GM12878 (cell line): ENCODE measurements at regions not wholly inside any gene's neighbourhood (a gene's known extent, or its start where the extent isn't known, plus 50 kb on each side); places are given as distances from the start of the nearest gene placed in this dataset.
A peak's percentile ranks its signal among the peaks of the same experiment; 100 is the strongest.

Experiments
- ATAC-seq: fragments of 200-7000 bp; cut with Tn5 transposase; 3 replicates; pipeline ENCODE4 v1.9.1; 2020; ENCODE audit warnings: mild to moderate bottlenecking, moderate library complexity
- BruUV-seq: library from RNA; stranded (reverse); fragments of 400-500 nt; replicated peaks from 2 replicates; lab custom pipeline; 2021; lab: Mats Ljungman, UMichigan
- CTCF ChIA-PET: fragments of 300-600 bp; sonication (Branson Sonifier 250); formaldehyde crosslinking; extraction: SDS; loops from one replicate; lab custom pipeline; 2021; ENCODE audit warnings: inconsistent platforms; lab: Yijun Ruan, JAX
- POLR2A ChIA-PET: fragments of 350-600 bp; formaldehyde crosslinking; extraction: SDS; loops from one replicate; lab custom pipeline; 2021; ENCODE audit warnings: inconsistent platforms; lab: Charles Lee
- RAD21 ChIA-PET: fragments of 300-600 bp; sonication (Branson Sonifier 250); formaldehyde crosslinking; loops from one replicate; lab custom pipeline; 2023; ENCODE audit warnings: antibody characterized with exemption; ENCODE audit not compliant: unreplicated experiment; lab: Charles Lee
- SMC1A ChIA-PET: fragments of 300-600 bp; sonication (Branson Sonifier 250); formaldehyde crosslinking; loops from one replicate; lab custom pipeline; 2023; ENCODE audit not compliant: unreplicated experiment, uncharacterized antibody; lab: Charles Lee
- DNase-seq: peaks from one replicate; pipeline ENCODE4 v3.0.0-alpha.2; 2011; ENCODE audit warnings: low read depth, low spot score
- FAIRE-seq: peaks from 3 replicates; lab custom pipeline; 2011; peaks lifted over from hg19 to GRCh38; lab: Jason Lieb, UNC
- H2AFZ ChIP-seq: 2 replicates; pipeline ENCODE4 v1.6.0; 2011; ENCODE audit warnings: low read depth, low read length, control low read depth; ENCODE audit not compliant: control insufficient read depth
- H3K27ac ChIP-seq: 2 replicates; pipeline ENCODE4 v1.5.1; 2011; ENCODE audit warnings: control low read depth; ENCODE audit not compliant: control insufficient read depth, insufficient read depth
- H3K27me3 ChIP-seq, 2 experiments: replicated peaks in 1 of 2; 2 replicates each; pipeline versions ENCODE4 v1.6.0 to v1.6.1; 2011; ENCODE audit warnings: low read length in 1 of 2; ENCODE audit not compliant: control insufficient read depth in 2 of 2, insufficient read depth in 2 of 2
- H3K36me3 ChIP-seq, 2 experiments: 2 replicates each; pipeline ENCODE4 v1.5.1; 2011; ENCODE audit warnings: low read length in 1 of 2; ENCODE audit not compliant: control insufficient read depth in 2 of 2, insufficient read depth in 2 of 2
- H3K4me1 ChIP-seq: 2 replicates; pipeline ENCODE4 v1.6.1; 2011; ENCODE audit warnings: mild to moderate bottlenecking, low read length, moderate library complexity, mixed read lengths; ENCODE audit not compliant: control insufficient read depth, insufficient read depth
- H3K4me2 ChIP-seq: 2 replicates; pipeline ENCODE4 v1.6.0; 2011; ENCODE audit warnings: control low read depth; ENCODE audit not compliant: control insufficient read depth, insufficient read depth
- H3K4me3 ChIP-seq: fragments of 200-600 bp; sonication (generic); 2 replicates; pipeline ENCODE4 v1.5.1; 2016
- H3K79me2 ChIP-seq: 2 replicates; pipeline ENCODE4 v1.6.0; 2011; ENCODE audit warnings: low read length; ENCODE audit not compliant: control insufficient read depth, insufficient read depth
- H3K9ac ChIP-seq: 2 replicates; pipeline ENCODE4 v1.8.0; 2011; ENCODE audit warnings: low read length, control low read depth, mixed read lengths; ENCODE audit not compliant: control insufficient read depth, insufficient read depth
- H3K9me3 ChIP-seq: replicated peaks from 3 replicates; pipeline ENCODE4 v1.5.1; 2011; ENCODE audit warnings: mild to moderate bottlenecking, low read length; ENCODE audit not compliant: control insufficient read depth, insufficient read depth
- H4K20me1 ChIP-seq: 2 replicates; pipeline ENCODE4 v1.6.0; 2011; ENCODE audit not compliant: control insufficient read depth, insufficient read depth
- FOXM1 ChIP-seq: IDR thresholded peaks from 2 replicates; pipeline ENCODE4 v1.6.1; 2012; ENCODE audit warnings: low read depth, mild to moderate bottlenecking, inconsistent platforms, low read length, moderate library complexity
- IKZF1 ChIP-seq: fragments of 450-650 bp; conservative IDR thresholded peaks from 2 replicates; pipeline ENCODE4 v1.6.1; 2017; ENCODE audit warnings: antibody characterized with exemption, mild to moderate bottlenecking
- MEF2B ChIP-seq: fragments of 450-650 bp; IDR thresholded peaks from 2 replicates; pipeline ENCODE4 v1.6.1; 2018; ENCODE audit warnings: mild to moderate bottlenecking, moderate library complexity; ENCODE audit not compliant: partially characterized antibody, poor library complexity, severe bottlenecking
- MTA2 ChIP-seq: fragments of 450-650 bp; IDR thresholded peaks from 2 replicates; pipeline ENCODE4 v1.6.1; 2016; ENCODE audit warnings: low read depth, mild to moderate bottlenecking, moderate library complexity
- SRF ChIP-seq, 2 experiments: IDR thresholded peaks; 2 replicates each; pipeline ENCODE4 v1.6.1; 2011; ENCODE audit warnings: low read depth in 2 of 2, low read length in 2 of 2, mild to moderate bottlenecking in 1 of 2, moderate library complexity in 1 of 2
- WGBS: methylation state at CpG from one replicate; pipeline ENCODE4 v1.1.6; 2016; ENCODE audit warnings: low lambda C conversion rate; ENCODE audit not compliant: insufficient replicate concordance, insufficient coverage; ENCODE audit errors: missing lambda C conversion rate; 5-methylcytosine and 5-hydroxymethylcytosine counted together
- in situ Hi-C: fragments of 300-500 bp; cut with MboI; formaldehyde crosslinking; loops from 9 replicates; pipeline ENCODE4 v1.14.3; 2018; ENCODE audit warnings: mixed read lengths
- intact Hi-C: fragments of 100-400 bp; cut with micrococcal nuclease; formaldehyde crosslinking; loops from one replicate; pipeline ENCODE4 v1.14.2; 2022; ENCODE audit not compliant: unreplicated experiment
- TF ChIP-seq, protein P1 (sequence below): IDR thresholded peaks from 2 replicates; pipeline ENCODE4 v1.6.1; 2012; ENCODE audit warnings: low read length, inconsistent platforms

GRCh38 chr12:102748704-102749103, 168.3 kb downstream of the PAH start:
- no peaks in the 10 kb centered on the region for H3K36me3 ChIP-seq
- WGBS, result 32% methylated on average over 3 of the region's 3 CpGs
- CTCF ChIA-PET, result interaction anchor here (1.9 to 2.5 kb wide), 2 partner anchors 9 to 11 kb away, joined by 5 to 7 read pairs; no protein-coding TSS in a partner anchor
- FAIRE-seq (no peak), DNase-seq (no peak), ATAC-seq (peak; percentile 40; the same call in 2 of the 3 replicates)
- H3K9ac ChIP-seq, result no peak overlapping the region
- H3K27me3 ChIP-seq, result no peaks in the 10 kb centered on the region
- peaks cover 3% of the 10 kb centered on the region; the same call in 2 of the 3 replicates for H3K9me3 ChIP-seq
- in situ Hi-C loops (loop anchor here (10.0 kb wide), 1 partner anchor 654 kb away; no protein-coding TSS in a partner anchor), intact Hi-C loops (no loop called here)
- SMC1A ChIA-PET, result no interaction called here
- RAD21 ChIA-PET, result no interaction called here
- no peak overlapping the region for H3K4me3 ChIP-seq
- BruUV-seq, result no TSS peak
- no peaks in the 10 kb centered on the region for H4K20me1 ChIP-seq
- no peak overlapping the region for H3K4me2 ChIP-seq
- H3K27ac ChIP-seq, result no peak overlapping the region
- no peaks in the 10 kb centered on the region for H3K4me1 ChIP-seq
- no peaks in the 10 kb centered on the region for H3K79me2 ChIP-seq
- no peak overlapping the region for H2AFZ ChIP-seq
- POLR2A ChIA-PET, result interaction anchor here (0.7 kb wide), 1 partner anchor 581 kb away, joined by 3 read pairs; no protein-coding TSS in a partner anchor
- peak; percentile 84 for TF ChIP-seq MEF2B
- TF ChIP-seq FOXM1, result no peak
- 0 out of 2 replicates have a peak, but pooled peaks have one; percentile 16 for TF ChIP-seq MTA2
- TF ChIP-seq, protein P1, sequence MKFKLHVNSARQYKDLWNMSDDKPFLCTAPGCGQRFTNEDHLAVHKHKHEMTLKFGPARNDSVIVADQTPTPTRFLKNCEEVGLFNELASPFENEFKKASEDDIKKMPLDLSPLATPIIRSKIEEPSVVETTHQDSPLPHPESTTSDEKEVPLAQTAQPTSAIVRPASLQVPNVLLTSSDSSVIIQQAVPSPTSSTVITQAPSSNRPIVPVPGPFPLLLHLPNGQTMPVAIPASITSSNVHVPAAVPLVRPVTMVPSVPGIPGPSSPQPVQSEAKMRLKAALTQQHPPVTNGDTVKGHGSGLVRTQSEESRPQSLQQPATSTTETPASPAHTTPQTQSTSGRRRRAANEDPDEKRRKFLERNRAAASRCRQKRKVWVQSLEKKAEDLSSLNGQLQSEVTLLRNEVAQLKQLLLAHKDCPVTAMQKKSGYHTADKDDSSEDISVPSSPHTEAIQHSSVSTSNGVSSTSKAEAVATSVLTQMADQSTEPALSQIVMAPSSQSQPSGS, result peak; percentile 41; the same call in 1 of the 2 replicates
- TF ChIP-seq IKZF1, result no peak
- TF ChIP-seq SRF (IDR thresholded peaks at IDR 0.05; ENCODE audit: low read depth in 2 of 2, low read length in 2 of 2), result 0 out of 4 replicates have a peak, but pooled peaks of 1 of the 2 experiments have one; percentile 54
